ENCODE measurements at regions not wholly inside any gene's neighbourhood (a gene's known extent, or its start where the extent isn't known, plus 50 kb on each side); places are given as distances from the start of the nearest gene placed in this dataset.

GRCh38 chr13:56283262-56283828 is 857.4 kb upstream of the PRR20A start:
- Histone ChIP-seq H3K9me3 (no peaks in the 10 kb centered on the region), H3K4me3 (no peak overlapping the region), H3K36me3 (no peaks in the 10 kb centered on the region), H3K27me3 (no peaks in the 10 kb centered on the region), H3K27ac (no peak overlapping the region), H3K4me1 (no peaks in the 10 kb centered on the region)
- TF ChIP-seq POLR2A (IDR thresholded peaks at IDR 0.05) (no peak), EP300 (IDR thresholded peaks at IDR 0.05) (no peak)
- TF ChIP-seq, protein P1, sequence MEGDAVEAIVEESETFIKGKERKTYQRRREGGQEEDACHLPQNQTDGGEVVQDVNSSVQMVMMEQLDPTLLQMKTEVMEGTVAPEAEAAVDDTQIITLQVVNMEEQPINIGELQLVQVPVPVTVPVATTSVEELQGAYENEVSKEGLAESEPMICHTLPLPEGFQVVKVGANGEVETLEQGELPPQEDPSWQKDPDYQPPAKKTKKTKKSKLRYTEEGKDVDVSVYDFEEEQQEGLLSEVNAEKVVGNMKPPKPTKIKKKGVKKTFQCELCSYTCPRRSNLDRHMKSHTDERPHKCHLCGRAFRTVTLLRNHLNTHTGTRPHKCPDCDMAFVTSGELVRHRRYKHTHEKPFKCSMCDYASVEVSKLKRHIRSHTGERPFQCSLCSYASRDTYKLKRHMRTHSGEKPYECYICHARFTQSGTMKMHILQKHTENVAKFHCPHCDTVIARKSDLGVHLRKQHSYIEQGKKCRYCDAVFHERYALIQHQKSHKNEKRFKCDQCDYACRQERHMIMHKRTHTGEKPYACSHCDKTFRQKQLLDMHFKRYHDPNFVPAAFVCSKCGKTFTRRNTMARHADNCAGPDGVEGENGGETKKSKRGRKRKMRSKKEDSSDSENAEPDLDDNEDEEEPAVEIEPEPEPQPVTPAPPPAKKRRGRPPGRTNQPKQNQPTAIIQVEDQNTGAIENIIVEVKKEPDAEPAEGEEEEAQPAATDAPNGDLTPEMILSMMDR (IDR thresholded peaks at IDR 0.05), result no peak
- DNase-seq (ENCODE audit: low spot score in 2 of 2), result no peak
- 65 to 73% methylated on average over 4 of the region's 4 CpGs for WGBS, 2 donors

DNA sequence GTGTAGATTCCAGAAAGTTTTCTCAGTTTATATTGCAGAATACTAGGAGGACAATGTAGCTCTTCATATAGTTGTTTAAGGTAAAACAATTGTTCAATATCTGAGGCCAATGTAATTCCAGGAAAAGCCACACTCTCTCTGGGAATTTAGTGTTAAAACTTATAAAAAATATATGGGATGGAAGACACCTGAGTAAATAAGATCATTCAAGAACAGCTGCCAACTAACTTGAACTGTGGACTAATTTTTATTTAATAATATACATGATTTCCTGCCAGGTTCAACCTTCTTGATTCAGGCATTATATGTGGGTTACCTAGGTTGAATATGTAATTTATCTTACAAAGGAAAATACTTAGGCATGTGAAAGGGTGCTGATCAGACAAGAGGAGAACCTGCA is 841.1 kb upstream of the PRR20A start:
- Histone ChIP-seq H3K27me3 (no peaks in the 10 kb centered on the region), H3K4me3 (no peak overlapping the region), H3K9me3 (no peaks in the 10 kb centered on the region), H3K4me1 (no peaks in the 10 kb centered on the region), H3K27ac (no peak overlapping the region), H3K36me3 (no peaks in the 10 kb centered on the region)
- DNase-seq (ENCODE audit: low spot score in 2 of 2), result no peak
- TF ChIP-seq, protein P1 (IDR thresholded peaks at IDR 0.05), result no peak
- no peak for TF ChIP-seq POLR2A (IDR thresholded peaks at IDR 0.05)
- TF ChIP-seq EP300 (IDR thresholded peaks at IDR 0.05), result no peak

- Histone ChIP-seq H3K4me3 (no peak overlapping the region), H3K9me3 (no peaks in the 10 kb centered on the region), H3K36me3 (no peaks in the 10 kb centered on the region), H3K27ac (no peak overlapping the region), H3K4me1 (no peaks in the 10 kb centered on the region), H3K27me3 (no peaks in the 10 kb centered on the region)
- WGBS, 2 donors, result 38 to 61% methylated on average over 3 of the region's 3 CpGs
- no peak for DNase-seq (ENCODE audit: low spot score in 2 of 2)
- TF ChIP-seq EP300 (IDR thresholded peaks at IDR 0.05) (no peak), POLR2A (IDR thresholded peaks at IDR 0.05) (no peak)
- TF ChIP-seq, protein P1 (IDR thresholded peaks at IDR 0.05), result no peak
These were observed 826.0 kb upstream of the PRR20A start for GRCh38 chr13:56314765-56315164.

GRCh38 chr13:56317841-56318240 is 822.9 kb upstream of the PRR20A start:
- H3K27me3 ChIP-seq, result no peaks in the 10 kb centered on the region
- H3K4me3 ChIP-seq, result no peak overlapping the region
- TF ChIP-seq, protein P1 (IDR thresholded peaks at IDR 0.05), result no peak
- TF ChIP-seq EP300 (IDR thresholded peaks at IDR 0.05) (no peak), POLR2A (IDR thresholded peaks at IDR 0.05) (no peak)
- 98% methylated on average over 2 of the region's 2 CpGs for WGBS, 2 donors
- no peaks in the 10 kb centered on the region for H3K4me1 ChIP-seq
- H3K9me3 ChIP-seq, result no peaks in the 10 kb centered on the region
- no peak overlapping the region for H3K27ac ChIP-seq
- no peak for DNase-seq (ENCODE audit: low spot score in 2 of 2)
- no peaks in the 10 kb centered on the region for H3K36me3 ChIP-seq

DNA sequence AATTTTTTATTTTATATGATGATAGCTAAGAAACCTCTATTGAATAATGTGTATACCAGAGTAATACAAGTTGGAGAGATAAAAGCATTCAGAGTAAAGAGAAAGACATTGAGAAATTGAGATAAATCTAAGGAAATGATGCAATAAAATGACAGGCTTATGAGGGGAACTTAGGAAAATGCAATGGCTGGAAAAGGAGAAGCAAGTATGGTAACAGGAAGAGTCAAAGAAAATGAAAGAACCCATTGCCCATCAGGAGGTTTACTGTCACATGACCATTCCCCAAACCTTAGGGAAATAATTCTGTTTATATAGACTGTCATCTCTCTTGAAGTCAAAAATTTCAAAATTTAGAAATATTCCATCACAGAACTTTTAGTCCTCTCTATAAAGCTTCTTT is 808.0 kb upstream of the PRR20A start:
- Histone ChIP-seq H3K4me1 (no peaks in the 10 kb centered on the region), H3K9me3 (no peaks in the 10 kb centered on the region), H3K36me3 (no peaks in the 10 kb centered on the region), H3K27ac (no peak overlapping the region), H3K4me3 (no peak overlapping the region), H3K27me3 (no peaks in the 10 kb centered on the region)
- TF ChIP-seq POLR2A (IDR thresholded peaks at IDR 0.05), result no peak
- TF ChIP-seq, protein P1 (IDR thresholded peaks at IDR 0.05), result no peak
- TF ChIP-seq EP300 (IDR thresholded peaks at IDR 0.05), result no peak
- DNase-seq (ENCODE audit: low spot score in 2 of 2), result no peak

Data from tibial nerve (tissue), 4 donors.